ENCODE measurements at regions not wholly inside any gene's neighbourhood (a gene's known extent, or its start where the extent isn't known, plus 50 kb on each side); places are given as distances from the start of the nearest gene placed in this dataset.

- Histone ChIP-seq H3K9me3 (ENCODE audit: control insufficient read depth, low read length) (peaks cover 2% of the 10 kb centered on the region), H3K4me3 (ENCODE audit: low read length in 2 of 2) (no peak overlapping the region), H3K27ac (ENCODE audit: low read depth in 1 of 2, low read length in 2 of 2) (no peak overlapping the region), H3K4me1 (ENCODE audit: control insufficient read depth in 1 of 2, insufficient read depth in 2 of 2, low read length in 2 of 2) (no peaks in the 10 kb centered on the region), H3K27me3 (ENCODE audit: control insufficient read depth in 1 of 2, insufficient read depth in 2 of 2, low read length in 1 of 2) (no peaks in the 10 kb centered on the region), H3K36me3 (ENCODE audit: control insufficient read depth in 1 of 2, insufficient read depth in 2 of 2, low read length in 1 of 2) (no peaks in the 10 kb centered on the region)
- no peak for DNase-seq
- ATAC-seq (ENCODE audit: low FRiP score): no peak
- intact Hi-C loops (cut with DNase I): no loop called here
These were observed 271.7 kb downstream of the TFAP2B start for GRCh38 chr6:51090343-51090742.

- no peaks in the 10 kb centered on the region for H3K4me1 ChIP-seq (ENCODE audit: control insufficient read depth in 1 of 2, insufficient read depth in 2 of 2, low read length in 2 of 2)
- no peak overlapping the region for H3K4me3 ChIP-seq (ENCODE audit: low read length in 2 of 2)
- intact Hi-C loops (cut with DNase I): no loop called here
- 70 to 71% methylated on average over 3 of the region's 3 CpGs for WGBS, 2 donors
- DNase-seq (no peak), ATAC-seq (ENCODE audit: low FRiP score) (no peak)
- H3K36me3 ChIP-seq (ENCODE audit: control insufficient read depth in 1 of 2, insufficient read depth in 2 of 2, low read length in 1 of 2): no peaks in the 10 kb centered on the region
- peaks cover 2% of the 10 kb centered on the region for H3K9me3 ChIP-seq (ENCODE audit: control insufficient read depth, low read length)
- no peaks in the 10 kb centered on the region for H3K27me3 ChIP-seq (ENCODE audit: control insufficient read depth in 1 of 2, insufficient read depth in 2 of 2, low read length in 1 of 2)
- H3K27ac ChIP-seq (ENCODE audit: low read depth in 1 of 2, low read length in 2 of 2): no peak overlapping the region
These were observed 275.2 kb downstream of the TFAP2B start for GRCh38 chr6:51093871-51094270.

GRCh38 chr6:51094271-51094670 lies 275.6 kb downstream of the TFAP2B start:
- ATAC-seq (ENCODE audit: low FRiP score) (no peak), DNase-seq (no peak)
- Histone ChIP-seq H3K4me3 (ENCODE audit: low read length in 2 of 2) (no peak overlapping the region), H3K36me3 (ENCODE audit: control insufficient read depth in 1 of 2, insufficient read depth in 2 of 2, low read length in 1 of 2) (no peaks in the 10 kb centered on the region), H3K27me3 (ENCODE audit: control insufficient read depth in 1 of 2, insufficient read depth in 2 of 2, low read length in 1 of 2) (no peaks in the 10 kb centered on the region), H3K27ac (ENCODE audit: low read depth in 1 of 2, low read length in 2 of 2) (no peak overlapping the region), H3K4me1 (ENCODE audit: control insufficient read depth in 1 of 2, insufficient read depth in 2 of 2, low read length in 2 of 2) (no peaks in the 10 kb centered on the region), H3K9me3 (ENCODE audit: control insufficient read depth, low read length) (peaks cover 2% of the 10 kb centered on the region)
- intact Hi-C loops (cut with DNase I): no loop called here
- 81 to 86% methylated on average over 1 of the region's 1 CpG for WGBS, 2 donors

- 40% methylated on average over 5 of the region's 5 CpGs for WGBS, 2 donors
- Histone ChIP-seq H3K36me3 (ENCODE audit: control insufficient read depth in 1 of 2, insufficient read depth in 2 of 2, low read length in 1 of 2) (no peaks in the 10 kb centered on the region), H3K27me3 (ENCODE audit: control insufficient read depth in 1 of 2, insufficient read depth in 2 of 2, low read length in 1 of 2) (no peaks in the 10 kb centered on the region), H3K4me3 (ENCODE audit: low read length in 2 of 2) (no peak overlapping the region), H3K9me3 (ENCODE audit: control insufficient read depth, low read length) (peaks cover 1% of the 10 kb centered on the region), H3K27ac (ENCODE audit: low read depth in 1 of 2, low read length in 2 of 2) (no peak overlapping the region), H3K4me1 (ENCODE audit: control insufficient read depth in 1 of 2, insufficient read depth in 2 of 2, low read length in 2 of 2) (no peaks in the 10 kb centered on the region)
- intact Hi-C loops (cut with DNase I): no loop called here
- DNase-seq: no peak
- ATAC-seq (ENCODE audit: low FRiP score): no peak
These were observed 279.6 kb downstream of the TFAP2B start for GRCh38 chr6:51098246-51098645.

- Histone ChIP-seq H3K9me3 (ENCODE audit: control insufficient read depth, low read length) (peaks cover 1% of the 10 kb centered on the region), H3K4me1 (ENCODE audit: control insufficient read depth in 1 of 2, insufficient read depth in 2 of 2, low read length in 2 of 2) (no peaks in the 10 kb centered on the region), H3K36me3 (ENCODE audit: control insufficient read depth in 1 of 2, insufficient read depth in 2 of 2, low read length in 1 of 2) (no peaks in the 10 kb centered on the region), H3K4me3 (ENCODE audit: low read length in 2 of 2) (no peak overlapping the region), H3K27ac (ENCODE audit: low read depth in 1 of 2, low read length in 2 of 2) (no peak overlapping the region), H3K27me3 (ENCODE audit: control insufficient read depth in 1 of 2, insufficient read depth in 2 of 2, low read length in 1 of 2) (no peaks in the 10 kb centered on the region)
- ATAC-seq (ENCODE audit: low FRiP score) (no peak), DNase-seq (no peak)
- intact Hi-C loops (cut with DNase I): no loop called here
These were observed 280.1 kb downstream of the TFAP2B start for GRCh38 chr6:51098791-51099190.

- intact Hi-C loops (cut with DNase I): no loop called here
- no peak for ATAC-seq (ENCODE audit: low FRiP score)
These were observed 280.5 kb downstream of the TFAP2B start for GRCh38 chr6:51099201-51099600.

GRCh38 chr6:51105357-51105756 lies 286.7 kb downstream of the TFAP2B start:
- Histone ChIP-seq H3K36me3 (ENCODE audit: control insufficient read depth in 1 of 2, insufficient read depth in 2 of 2, low read length in 1 of 2) (no peaks in the 10 kb centered on the region), H3K27ac (ENCODE audit: low read depth in 1 of 2, low read length in 2 of 2) (no peak overlapping the region), H3K4me3 (ENCODE audit: low read length in 2 of 2) (no peak overlapping the region), H3K27me3 (ENCODE audit: control insufficient read depth in 1 of 2, insufficient read depth in 2 of 2, low read length in 1 of 2) (no peaks in the 10 kb centered on the region), H3K9me3 (ENCODE audit: control insufficient read depth, low read length) (peaks cover under 1% of the 10 kb centered on the region), H3K4me1 (ENCODE audit: control insufficient read depth in 1 of 2, insufficient read depth in 2 of 2, low read length in 2 of 2) (no peaks in the 10 kb centered on the region)
- 84 to 88% methylated on average over 1 of the region's 1 CpG for WGBS, 2 donors
- intact Hi-C loops (cut with DNase I): no loop called here
- no peak for ATAC-seq (ENCODE audit: low FRiP score)
- no peak for DNase-seq

More at GRCh38 chr6:51099201-51099600, 280.5 kb downstream of the TFAP2B start:
- Histone ChIP-seq H3K27ac (ENCODE audit: low read depth in 1 of 2, low read length in 2 of 2) (no peak overlapping the region), H3K36me3 (ENCODE audit: control insufficient read depth in 1 of 2, insufficient read depth in 2 of 2, low read length in 1 of 2) (no peaks in the 10 kb centered on the region), H3K9me3 (ENCODE audit: control insufficient read depth, low read length) (peaks cover 1% of the 10 kb centered on the region), H3K4me3 (ENCODE audit: low read length in 2 of 2) (no peak overlapping the region), H3K4me1 (ENCODE audit: control insufficient read depth in 1 of 2, insufficient read depth in 2 of 2, low read length in 2 of 2) (no peaks in the 10 kb centered on the region), H3K27me3 (ENCODE audit: control insufficient read depth in 1 of 2, insufficient read depth in 2 of 2, low read length in 1 of 2) (no peaks in the 10 kb centered on the region)
- DNase-seq: no peak
- WGBS, 2 donors: 77% methylated on average over 2 of the region's 2 CpGs

- Histone ChIP-seq H3K27me3 (ENCODE audit: control insufficient read depth in 1 of 2, insufficient read depth in 2 of 2, low read length in 1 of 2) (no peaks in the 10 kb centered on the region), H3K4me1 (ENCODE audit: control insufficient read depth in 1 of 2, insufficient read depth in 2 of 2, low read length in 2 of 2) (no peaks in the 10 kb centered on the region), H3K9me3 (ENCODE audit: control insufficient read depth, low read length) (no peaks in the 10 kb centered on the region), H3K4me3 (ENCODE audit: low read length in 2 of 2) (no peak overlapping the region), H3K36me3 (ENCODE audit: control insufficient read depth in 1 of 2, insufficient read depth in 2 of 2, low read length in 1 of 2) (no peaks in the 10 kb centered on the region), H3K27ac (ENCODE audit: low read depth in 1 of 2, low read length in 2 of 2) (no peak overlapping the region)
- WGBS, 2 donors: 56 to 60% methylated on average over 2 of the region's 2 CpGs
- intact Hi-C loops (cut with DNase I): no loop called here
- DNase-seq (no peak), ATAC-seq (ENCODE audit: low FRiP score) (no peak)
These were observed 289.1 kb downstream of the TFAP2B start for GRCh38 chr6:51107769-51108203.

- 79 to 84% methylated on average over 4 of the region's 4 CpGs for WGBS, 2 donors
- Histone ChIP-seq H3K27ac (ENCODE audit: low read depth in 1 of 2, low read length in 2 of 2) (no peak overlapping the region), H3K4me1 (ENCODE audit: control insufficient read depth in 1 of 2, insufficient read depth in 2 of 2, low read length in 2 of 2) (no peaks in the 10 kb centered on the region), H3K36me3 (ENCODE audit: control insufficient read depth in 1 of 2, insufficient read depth in 2 of 2, low read length in 1 of 2) (no peaks in the 10 kb centered on the region), H3K9me3 (ENCODE audit: control insufficient read depth, low read length) (no peaks in the 10 kb centered on the region), H3K27me3 (ENCODE audit: control insufficient read depth in 1 of 2, insufficient read depth in 2 of 2, low read length in 1 of 2) (no peaks in the 10 kb centered on the region), H3K4me3 (ENCODE audit: low read length in 2 of 2) (no peak overlapping the region)
- ATAC-seq (ENCODE audit: low FRiP score) (no peak), DNase-seq (no peak)
- intact Hi-C loops (cut with DNase I): no loop called here
These were observed 290.0 kb downstream of the TFAP2B start for GRCh38 chr6:51108563-51109234.

All from aorta (tissue), 5 donors.